ENCODE measurements at regions not wholly inside any gene's neighbourhood (a gene's known extent, or its start where the extent isn't known, plus 50 kb on each side); places are given as distances from the start of the nearest gene placed in this dataset.

- DNase-seq (ENCODE audit: low read depth) (no peak), FAIRE-seq (no peak)
- no peak for TF ChIP-seq CTCF (IDR thresholded peaks at IDR 0.05; ENCODE audit: insufficient read depth, low read length, severe bottlenecking)
- no peaks in the 10 kb centered on the region for H3K36me3 ChIP-seq (ENCODE audit: control insufficient read depth, insufficient read depth, low read length)
- no peak overlapping the region for H3K4me3 ChIP-seq (ENCODE audit: low read depth, low read length)
- H3K27me3 ChIP-seq (ENCODE audit: control insufficient read depth, insufficient read depth, low read length) = no peaks in the 10 kb centered on the region
Measured at GRCh38 chr3:13266005-13266404, 154.1 kb downstream of the NUP210 start.

- no peaks in the 10 kb centered on the region for H3K36me3 ChIP-seq (ENCODE audit: control insufficient read depth, insufficient read depth, low read length)
- FAIRE-seq (no peak), DNase-seq (ENCODE audit: low read depth) (no peak)
- H3K4me3 ChIP-seq (ENCODE audit: low read depth, low read length) = no peak overlapping the region
- no peak for TF ChIP-seq CTCF (IDR thresholded peaks at IDR 0.05; ENCODE audit: insufficient read depth, low read length, severe bottlenecking)
- no peaks in the 10 kb centered on the region for H3K27me3 ChIP-seq (ENCODE audit: control insufficient read depth, insufficient read depth, low read length)
Measured at GRCh38 chr3:13265507-13265906, 154.6 kb downstream of the NUP210 start.

- Histone ChIP-seq H3K36me3 (ENCODE audit: control insufficient read depth, insufficient read depth, low read length) (no peaks in the 10 kb centered on the region), H3K4me3 (ENCODE audit: low read depth, low read length) (no peak overlapping the region), H3K27me3 (ENCODE audit: control insufficient read depth, insufficient read depth, low read length) (no peaks in the 10 kb centered on the region)
- FAIRE-seq (no peak), DNase-seq (ENCODE audit: low read depth) (no peak)
- no peak for TF ChIP-seq CTCF (IDR thresholded peaks at IDR 0.05; ENCODE audit: insufficient read depth, low read length, severe bottlenecking)
Measured at GRCh38 chr3:13265016-13265415, 155.1 kb downstream of the NUP210 start.

GRCh38 chr3:13264468-13264795 lies 155.7 kb downstream of the NUP210 start:
- no peaks in the 10 kb centered on the region for H3K27me3 ChIP-seq (ENCODE audit: control insufficient read depth, insufficient read depth, low read length)
- no peak overlapping the region for H3K4me3 ChIP-seq (ENCODE audit: low read depth, low read length)
- H3K36me3 ChIP-seq (ENCODE audit: control insufficient read depth, insufficient read depth, low read length) = no peaks in the 10 kb centered on the region
- no peak for DNase-seq (ENCODE audit: low read depth)
- no peak for FAIRE-seq
- TF ChIP-seq CTCF (IDR thresholded peaks at IDR 0.05; ENCODE audit: insufficient read depth, low read length, severe bottlenecking) = no peak

- DNase-seq (ENCODE audit: low read depth) = no peak
- no peaks in the 10 kb centered on the region for H3K27me3 ChIP-seq (ENCODE audit: control insufficient read depth, insufficient read depth, low read length)
- no peak for FAIRE-seq
- no peaks in the 10 kb centered on the region for H3K36me3 ChIP-seq (ENCODE audit: control insufficient read depth, insufficient read depth, low read length)
- H3K4me3 ChIP-seq (ENCODE audit: low read depth, low read length) = no peak overlapping the region
- TF ChIP-seq CTCF (IDR thresholded peaks at IDR 0.05; ENCODE audit: insufficient read depth, low read length, severe bottlenecking) = no peak
Measured at GRCh38 chr3:13263770-13264467, 156.2 kb downstream of the NUP210 start.
